HG02763 (cell line): ENCODE measurements at regions not wholly inside any gene's neighbourhood (a gene's known extent, or its start where the extent isn't known, plus 50 kb on each side); places are given as distances from the start of the nearest gene placed in this dataset.

Experiments
- ATAC-seq: cut with Tn5 transposase; IDR thresholded peaks from one replicate; pipeline ENCODE4 v1.9.1; 2021; ENCODE audit warnings: mild to moderate bottlenecking, moderate library complexity; ENCODE audit not compliant: unreplicated experiment

DNA sequence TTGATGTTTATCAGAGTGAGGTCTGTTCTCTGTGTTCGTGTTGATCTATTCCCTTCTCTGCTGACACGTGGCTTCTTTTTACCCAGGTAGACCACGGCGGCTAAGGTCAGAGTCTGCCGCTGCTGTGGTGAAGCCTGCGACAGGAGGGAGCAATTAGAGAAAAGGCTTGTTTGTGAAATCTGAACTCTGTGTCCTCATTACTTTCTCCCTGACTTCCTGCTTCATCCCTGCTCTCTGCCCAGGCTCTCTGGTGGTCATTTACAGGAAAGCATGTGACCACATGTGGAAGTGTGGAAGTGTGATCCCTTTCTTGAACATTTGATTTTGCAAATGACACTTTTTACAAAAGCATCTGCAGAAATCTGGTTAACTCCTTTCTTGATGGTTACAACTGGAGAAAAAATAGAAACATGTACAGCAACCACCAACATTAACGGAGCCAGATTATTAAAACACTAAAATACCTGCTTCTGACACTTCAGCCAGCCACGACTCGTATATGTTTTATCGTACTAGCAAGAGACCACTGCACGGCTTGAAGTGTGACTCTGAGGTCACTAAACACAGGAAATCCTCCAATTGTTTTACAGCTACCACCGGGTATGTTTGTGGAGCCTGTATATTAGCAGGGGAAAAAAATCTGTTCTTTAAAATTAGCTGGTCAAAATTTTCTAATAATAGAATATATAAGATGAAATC, 388.6 kb upstream of the TMPO start:
- no peak for ATAC-seq

DNA sequence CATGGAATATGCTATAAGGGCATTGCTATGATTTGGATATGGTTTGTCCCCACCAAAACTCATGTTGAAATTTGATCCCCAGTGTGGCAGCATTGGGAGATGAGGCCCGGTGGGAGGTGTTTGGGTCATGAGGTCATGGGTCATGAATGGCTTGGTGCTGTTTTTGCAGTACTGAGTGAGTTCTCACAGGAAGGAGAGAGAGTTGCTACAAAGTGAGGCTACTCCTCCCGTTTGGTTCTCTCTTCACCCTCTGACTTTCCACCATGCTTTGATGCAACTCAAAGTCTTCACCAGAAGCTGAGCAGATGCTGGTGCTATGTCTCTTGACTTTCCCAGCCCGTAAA, 388.1 kb upstream of the TMPO start:
- ATAC-seq = no peak

DNA sequence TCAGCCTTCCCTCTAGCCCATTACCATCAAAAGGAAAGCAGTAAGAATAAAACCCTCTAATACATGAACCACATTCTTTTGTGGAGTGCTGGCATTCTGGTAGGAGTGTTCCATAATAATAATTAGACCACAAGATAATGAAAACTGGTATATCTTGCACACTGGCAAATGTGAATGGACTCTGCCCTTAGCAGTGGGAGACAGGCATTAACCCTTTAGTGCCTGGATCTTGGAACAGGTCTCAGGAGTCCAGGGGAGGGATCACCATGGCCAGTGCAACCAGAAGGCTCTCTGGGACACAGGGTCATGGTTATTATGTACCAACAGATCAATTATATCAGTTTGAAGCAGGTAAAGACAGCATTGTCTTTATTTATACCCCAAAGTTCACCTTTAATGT, 387.5 kb upstream of the TMPO start:
- ATAC-seq = no peak

DNA sequence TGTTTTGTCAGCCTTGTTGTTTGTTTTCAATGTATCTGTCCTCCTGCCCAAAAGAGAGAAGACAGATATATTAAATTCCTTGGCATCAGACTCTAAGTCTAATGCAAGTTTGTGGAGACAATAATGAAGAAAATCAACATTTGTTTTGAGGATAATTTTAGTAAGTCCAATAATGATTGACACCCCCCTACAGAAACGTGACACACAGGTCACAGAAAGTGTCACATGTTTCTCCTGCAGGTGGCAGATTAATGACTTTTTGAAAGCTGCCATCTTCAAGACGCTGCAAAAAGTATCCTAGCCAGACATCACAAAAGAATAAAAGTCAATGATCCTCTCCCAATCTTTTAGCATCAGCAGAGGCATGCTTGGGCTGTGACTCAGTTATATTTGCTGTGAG, 378.8 kb upstream of the TMPO start:
- ATAC-seq = no peak

GRCh38 chr12:98137278-98137677, 378.1 kb upstream of the TMPO start:
- no peak for ATAC-seq

DNA sequence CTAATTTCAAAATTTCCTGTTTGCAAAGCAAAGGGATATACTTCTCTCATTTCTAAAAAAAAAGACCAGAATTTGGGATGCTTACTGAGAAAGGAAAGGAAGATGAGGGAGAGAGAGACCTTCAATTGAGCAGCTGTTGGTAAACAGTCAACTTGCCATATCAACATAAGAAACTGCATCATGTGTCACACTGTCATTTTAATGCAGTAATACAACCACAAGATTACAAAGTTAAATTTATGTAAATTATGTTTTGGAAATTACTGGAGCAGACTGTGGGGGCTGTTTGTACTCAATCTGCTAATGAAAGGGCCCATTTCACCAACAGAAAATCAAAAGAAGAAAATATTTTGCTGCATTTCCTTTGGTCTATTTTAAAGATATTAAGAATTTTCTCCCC, 370.4 kb upstream of the TMPO start:
- no peak for ATAC-seq

- no peak for ATAC-seq
Measured at GRCh38 chr12:98146043-98146442, 369.3 kb upstream of the TMPO start.

- no peak for ATAC-seq
Measured at GRCh38 chr12:98146487-98146886, 368.9 kb upstream of the TMPO start.

DNA sequence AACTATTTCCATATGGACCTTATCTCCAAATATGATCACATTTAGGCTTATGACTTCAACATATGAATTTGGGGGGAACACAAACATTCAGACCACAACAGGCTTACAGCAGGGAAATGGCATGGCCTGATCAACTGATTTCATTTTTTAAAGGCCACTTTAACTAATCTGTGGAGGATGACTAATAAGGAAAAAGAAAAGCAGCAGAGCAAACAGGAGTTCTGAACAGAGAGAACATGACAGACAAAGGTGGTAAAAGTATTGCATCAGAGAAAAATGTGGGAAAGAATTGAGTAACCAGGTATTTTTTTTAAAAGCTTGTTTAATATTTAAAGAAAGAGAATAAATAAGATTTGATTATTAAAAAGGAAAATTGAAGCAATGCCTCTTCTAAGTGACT, 366.1 kb upstream of the TMPO start:
- no peak for ATAC-seq

GRCh38 chr12:98149691-98150210, 365.6 kb upstream of the TMPO start:
- no peak for ATAC-seq

- no peak for ATAC-seq
Measured at GRCh38 chr12:98151105-98151590, 364.2 kb upstream of the TMPO start.

- ATAC-seq = no peak
Measured at GRCh38 chr12:98151984-98152383, 363.4 kb upstream of the TMPO start.

- no peak for ATAC-seq
Measured at GRCh38 chr12:98154850-98155249, 360.5 kb upstream of the TMPO start.

- ATAC-seq = no peak
Measured at GRCh38 chr12:98156697-98157096, 358.7 kb upstream of the TMPO start.

DNA sequence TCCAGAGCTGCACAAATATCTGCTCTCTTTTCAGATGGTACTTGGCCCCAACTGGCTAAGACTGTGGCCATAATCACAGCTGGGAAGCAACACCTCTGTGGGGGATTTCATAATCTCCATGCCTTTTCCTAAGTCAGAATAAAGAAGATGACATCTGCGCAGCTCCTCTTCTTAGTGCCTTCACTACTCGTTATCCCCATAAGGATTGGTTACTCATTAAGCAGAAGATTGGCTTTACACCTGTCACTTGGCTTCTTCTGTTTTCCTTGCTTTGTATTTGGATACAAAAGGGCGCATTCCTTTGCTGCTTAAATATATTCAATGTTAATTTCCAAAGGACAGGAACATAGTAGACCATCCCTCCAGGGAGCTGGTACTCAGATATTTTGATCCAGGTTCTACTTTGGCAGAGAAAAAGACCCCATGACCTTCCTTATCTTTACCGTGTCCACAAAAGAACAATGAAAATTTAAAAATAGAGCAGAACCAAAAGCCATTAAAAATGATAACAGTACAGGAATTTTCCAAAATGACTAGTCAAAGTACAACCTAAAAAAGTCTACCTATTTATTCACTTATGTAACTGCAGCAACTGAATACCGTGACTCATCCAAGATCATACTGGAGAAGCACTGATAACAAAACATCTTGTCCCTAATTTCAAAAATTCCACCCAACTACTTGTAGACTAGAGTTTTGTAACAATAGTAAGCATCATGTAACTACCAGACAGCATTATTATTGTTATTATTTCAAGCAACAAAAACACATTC, 352.3 kb upstream of the TMPO start:
- ATAC-seq = no peak

GRCh38 chr12:98172304-98172703, 343.1 kb upstream of the TMPO start:
- no peak for ATAC-seq

DNA sequence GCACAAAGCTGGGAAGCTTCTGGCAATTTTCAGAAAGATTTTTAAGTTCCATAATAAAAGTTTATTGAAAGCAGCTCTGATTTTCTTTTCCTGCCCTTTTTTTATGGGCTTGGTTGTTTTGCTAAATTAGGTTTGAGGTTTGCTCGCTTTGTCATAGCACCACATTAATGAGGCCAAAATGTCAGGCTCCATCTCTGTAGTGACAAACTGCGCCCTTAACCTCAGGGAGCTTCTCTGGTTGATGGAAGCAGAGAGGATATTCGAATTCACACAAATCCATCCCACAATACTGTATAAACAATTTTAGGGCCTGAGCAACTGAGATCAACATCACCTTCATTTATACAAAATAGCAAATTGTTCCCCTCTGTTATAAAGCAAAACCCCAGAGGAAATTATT, 342.6 kb upstream of the TMPO start:
- no peak for ATAC-seq

DNA sequence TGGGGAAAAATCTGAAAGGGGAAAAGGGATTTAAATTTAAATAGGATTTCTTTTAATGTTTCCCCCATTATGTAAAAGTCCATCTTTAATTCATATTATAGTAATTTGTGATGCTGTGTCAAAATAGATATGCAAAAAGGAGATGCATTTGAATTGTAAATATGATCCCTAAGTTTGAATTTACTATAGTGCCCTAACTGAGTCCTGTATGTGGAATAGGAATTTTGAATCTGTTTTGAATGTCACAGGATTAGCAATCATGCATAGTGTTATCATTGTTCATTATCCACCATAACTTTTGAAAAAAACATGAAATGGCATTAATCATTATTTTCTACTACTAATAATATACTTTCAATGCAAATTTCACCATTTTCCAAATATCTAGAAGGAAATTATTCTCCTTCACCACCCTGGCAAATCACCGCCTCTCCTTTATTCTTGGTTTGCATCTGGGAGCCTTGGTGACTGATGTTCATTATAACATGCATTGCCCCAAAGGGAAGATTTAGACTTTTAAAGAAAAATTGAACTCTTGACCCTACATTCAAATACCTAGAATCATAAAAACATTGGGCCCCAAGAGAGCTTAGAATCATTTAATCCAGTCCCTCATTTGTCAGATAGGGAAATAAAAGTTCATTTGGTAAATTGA, 341.5 kb upstream of the TMPO start:
- no peak for ATAC-seq

DNA sequence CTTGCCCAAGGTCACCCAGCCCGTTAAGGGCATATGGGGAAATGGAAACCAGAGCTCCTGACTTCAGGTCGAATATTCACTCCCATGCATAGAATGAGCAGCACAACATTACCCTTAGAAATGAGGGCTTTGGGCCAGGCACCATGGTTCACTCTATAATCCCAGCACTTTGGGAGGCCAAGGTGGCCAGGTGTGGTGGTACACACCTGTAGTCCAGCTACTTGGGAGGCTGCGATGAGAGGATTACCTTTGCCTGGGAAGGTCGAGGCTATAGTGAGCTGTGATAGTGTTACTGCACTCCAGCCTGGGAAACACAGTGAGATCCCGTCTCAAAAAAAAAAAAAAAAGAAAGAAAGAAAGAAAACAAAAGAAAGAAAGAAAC, 341.0 kb upstream of the TMPO start:
- ATAC-seq = no peak

- no peak for ATAC-seq
Measured at GRCh38 chr12:98178126-98178525, 337.3 kb upstream of the TMPO start.

GRCh38 chr12:98179151-98179550, 336.2 kb upstream of the TMPO start:
- no peak for ATAC-seq

GRCh38 chr12:98180603-98181002, 334.8 kb upstream of the TMPO start:
- ATAC-seq = no peak
